WTC11 (cell line): ENCODE measurements at regions not wholly inside any gene's neighbourhood (a gene's known extent, or its start where the extent isn't known, plus 50 kb on each side); places are given as distances from the start of the nearest gene placed in this dataset.
A peak's percentile ranks its signal among the peaks of the same experiment; 100 is the strongest.

Experiments
- ATAC-seq: fragments of 200-7000 bp; cut with Tn5 transposase; 2 replicates; pipeline ENCODE4 v1.10.0; 2021; ENCODE audit warnings: mild to moderate bottlenecking, moderate library complexity
- CTCF ChIA-PET: fragments of 300-600 bp; sonication (Branson Sonifier 250); formaldehyde crosslinking; loops from one replicate; lab custom pipeline; 2021; ENCODE audit warnings: antibody characterized with exemption; lab: Charles Lee
- POLR2A ChIA-PET: fragments of 350-600 bp; sonication (Branson Sonifier 250); formaldehyde crosslinking; loops from one replicate; lab custom pipeline; 2021; ENCODE audit warnings: antibody characterized with exemption; lab: Charles Lee
- DNase-seq: peaks from one replicate; pipeline ENCODE4 v3.0.0; 2021; ENCODE audit warnings: low spot score
- H3K27ac Mint-ChIP-seq: 2 replicates; pipeline ENCODE4 v1.8.0; 2021; ENCODE audit warnings: mixed read lengths
- H3K27me3 Mint-ChIP-seq: 2 replicates; pipeline ENCODE4 v1.8.0; 2021; ENCODE audit warnings: low read depth, mild to moderate bottlenecking, moderate library complexity, mixed read lengths
- H3K36me3 Mint-ChIP-seq: 2 replicates; pipeline ENCODE4 v1.8.0; 2021; ENCODE audit warnings: mixed read lengths
- H3K4me1 Mint-ChIP-seq: 2 replicates; pipeline ENCODE4 v1.8.0; 2022; ENCODE audit warnings: mixed read lengths
- H3K4me3 Mint-ChIP-seq: 2 replicates; pipeline ENCODE4 v1.8.0; 2021; ENCODE audit warnings: mild to moderate bottlenecking, moderate library complexity, mixed read lengths
- H3K9me3 Mint-ChIP-seq: 2 replicates; pipeline ENCODE4 v1.8.0; 2021; ENCODE audit warnings: mixed read lengths
- HMGA2 ChIP-seq: fragments of 250-450 bp; sonication (Bioruptor Pico); IDR thresholded peaks from 2 replicates; pipeline ENCODE4 v1.4.0; 2021; ENCODE audit warnings: mild to moderate bottlenecking, moderate library complexity
- JAZF1 ChIP-seq: fragments of 250-450 bp; sonication (Bioruptor Pico); IDR thresholded peaks from 2 replicates; pipeline ENCODE4 v1.9.0; 2021; ENCODE audit warnings: moderate library complexity, mild to moderate bottlenecking, inconsistent platforms
- KAT7 ChIP-seq: sonication (generic); formaldehyde crosslinking; IDR thresholded peaks from 2 replicates; pipeline ENCODE4 v1.8.1; 2023; ENCODE audit warnings: missing genetic modification reagents, mild to moderate bottlenecking, borderline replicate concordance
- SP1 ChIP-seq: sonication (generic); formaldehyde crosslinking; conservative IDR thresholded peaks from 2 replicates; pipeline ENCODE4 v1.8.1; 2022; ENCODE audit warnings: missing genetic modification reagents
- TEAD1 ChIP-seq: sonication (generic); formaldehyde crosslinking; IDR thresholded peaks from 2 replicates; pipeline ENCODE4 v1.8.0; 2022; ENCODE audit warnings: mild to moderate bottlenecking, missing genetic modification reagents
- TP53 ChIP-seq: sonication (generic); formaldehyde crosslinking; IDR thresholded peaks from 2 replicates; pipeline ENCODE4 v1.8.1; 2023; ENCODE audit warnings: mild to moderate bottlenecking, missing genetic modification reagents
- ZBTB21 ChIP-seq: sonication (generic); formaldehyde crosslinking; IDR thresholded peaks from 2 replicates; pipeline ENCODE4 v1.8.1; 2023; ENCODE audit warnings: mild to moderate bottlenecking, missing genetic modification reagents, borderline replicate concordance
- ZNF232 ChIP-seq: sonication (generic); formaldehyde crosslinking; IDR thresholded peaks from 2 replicates; pipeline ENCODE4 v1.8.0; 2022; ENCODE audit warnings: mild to moderate bottlenecking, missing genetic modification reagents
- TF ChIP-seq, protein P1 (sequence below): fragments of 250-450 bp; sonication (Bioruptor Pico); IDR thresholded peaks from 2 replicates; pipeline ENCODE4 v1.9.0; 2021; ENCODE audit warnings: mild to moderate bottlenecking, borderline replicate concordance
- TF ChIP-seq, protein P2 (sequence below): sonication (generic); formaldehyde crosslinking; IDR thresholded peaks from 2 replicates; pipeline ENCODE4 v1.8.0; 2022; ENCODE audit warnings: mild to moderate bottlenecking, missing genetic modification reagents
- TF ChIP-seq, protein P3 (sequence below): fragments of 250-450 bp; sonication (Bioruptor Pico); IDR thresholded peaks from 2 replicates; pipeline ENCODE4 v1.9.0; 2021; ENCODE audit warnings: mild to moderate bottlenecking
- TF ChIP-seq, protein P4 (sequence below): sonication (generic); formaldehyde crosslinking; IDR thresholded peaks from 2 replicates; pipeline ENCODE4 v1.8.1; 2022; ENCODE audit warnings: missing genetic modification reagents, borderline replicate concordance
- TF ChIP-seq, protein P5 (sequence below): sonication (generic); formaldehyde crosslinking; IDR thresholded peaks from 2 replicates; pipeline ENCODE4 v1.8.1; 2023; ENCODE audit warnings: mild to moderate bottlenecking, moderate library complexity, missing genetic modification reagents
- TF ChIP-seq, protein P6 (sequence below): sonication (generic); formaldehyde crosslinking; IDR thresholded peaks from 2 replicates; pipeline ENCODE4 v1.8.1; 2022; ENCODE audit warnings: mild to moderate bottlenecking, moderate library complexity, missing genetic modification reagents

DNA sequence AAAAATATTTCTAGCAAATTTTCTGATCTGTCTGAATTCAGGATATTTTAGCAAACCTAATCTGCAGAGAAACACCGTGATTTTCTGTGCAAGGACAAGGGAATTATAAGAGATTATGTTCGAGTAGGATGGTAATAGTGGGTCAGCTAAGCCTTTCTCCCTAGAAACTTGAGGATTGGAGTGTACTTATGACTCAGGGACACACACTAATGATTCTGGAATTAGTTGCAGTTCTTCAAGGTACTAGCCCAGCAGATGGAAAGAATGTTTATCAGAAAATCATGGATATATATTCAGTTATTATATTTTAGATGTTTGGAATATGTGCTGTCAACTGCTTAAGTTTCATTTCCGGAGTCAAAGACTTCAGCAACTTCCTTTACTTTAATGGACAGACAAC lies 177.1 kb upstream of the MAP3K7 start:
- Mint-ChIP-seq H3K27me3 (no peaks in the 10 kb centered on the region), H3K4me3 (no peak overlapping the region), H3K4me1 (peaks cover 10% of the 10 kb centered on the region), H3K36me3 (no peaks in the 10 kb centered on the region), H3K27ac (no peak overlapping the region), H3K9me3 (no peaks in the 10 kb centered on the region)
- TF ChIP-seq, protein P1, sequence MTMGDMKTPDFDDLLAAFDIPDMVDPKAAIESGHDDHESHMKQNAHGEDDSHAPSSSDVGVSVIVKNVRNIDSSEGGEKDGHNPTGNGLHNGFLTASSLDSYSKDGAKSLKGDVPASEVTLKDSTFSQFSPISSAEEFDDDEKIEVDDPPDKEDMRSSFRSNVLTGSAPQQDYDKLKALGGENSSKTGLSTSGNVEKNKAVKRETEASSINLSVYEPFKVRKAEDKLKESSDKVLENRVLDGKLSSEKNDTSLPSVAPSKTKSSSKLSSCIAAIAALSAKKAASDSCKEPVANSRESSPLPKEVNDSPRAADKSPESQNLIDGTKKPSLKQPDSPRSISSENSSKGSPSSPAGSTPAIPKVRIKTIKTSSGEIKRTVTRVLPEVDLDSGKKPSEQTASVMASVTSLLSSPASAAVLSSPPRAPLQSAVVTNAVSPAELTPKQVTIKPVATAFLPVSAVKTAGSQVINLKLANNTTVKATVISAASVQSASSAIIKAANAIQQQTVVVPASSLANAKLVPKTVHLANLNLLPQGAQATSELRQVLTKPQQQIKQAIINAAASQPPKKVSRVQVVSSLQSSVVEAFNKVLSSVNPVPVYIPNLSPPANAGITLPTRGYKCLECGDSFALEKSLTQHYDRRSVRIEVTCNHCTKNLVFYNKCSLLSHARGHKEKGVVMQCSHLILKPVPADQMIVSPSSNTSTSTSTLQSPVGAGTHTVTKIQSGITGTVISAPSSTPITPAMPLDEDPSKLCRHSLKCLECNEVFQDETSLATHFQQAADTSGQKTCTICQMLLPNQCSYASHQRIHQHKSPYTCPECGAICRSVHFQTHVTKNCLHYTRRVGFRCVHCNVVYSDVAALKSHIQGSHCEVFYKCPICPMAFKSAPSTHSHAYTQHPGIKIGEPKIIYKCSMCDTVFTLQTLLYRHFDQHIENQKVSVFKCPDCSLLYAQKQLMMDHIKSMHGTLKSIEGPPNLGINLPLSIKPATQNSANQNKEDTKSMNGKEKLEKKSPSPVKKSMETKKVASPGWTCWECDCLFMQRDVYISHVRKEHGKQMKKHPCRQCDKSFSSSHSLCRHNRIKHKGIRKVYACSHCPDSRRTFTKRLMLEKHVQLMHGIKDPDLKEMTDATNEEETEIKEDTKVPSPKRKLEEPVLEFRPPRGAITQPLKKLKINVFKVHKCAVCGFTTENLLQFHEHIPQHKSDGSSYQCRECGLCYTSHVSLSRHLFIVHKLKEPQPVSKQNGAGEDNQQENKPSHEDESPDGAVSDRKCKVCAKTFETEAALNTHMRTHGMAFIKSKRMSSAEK (CRISPR knock-in tag) = no peak
- no peak for TF ChIP-seq JAZF1 (CRISPR knock-in tag)
- TF ChIP-seq, protein P2, sequence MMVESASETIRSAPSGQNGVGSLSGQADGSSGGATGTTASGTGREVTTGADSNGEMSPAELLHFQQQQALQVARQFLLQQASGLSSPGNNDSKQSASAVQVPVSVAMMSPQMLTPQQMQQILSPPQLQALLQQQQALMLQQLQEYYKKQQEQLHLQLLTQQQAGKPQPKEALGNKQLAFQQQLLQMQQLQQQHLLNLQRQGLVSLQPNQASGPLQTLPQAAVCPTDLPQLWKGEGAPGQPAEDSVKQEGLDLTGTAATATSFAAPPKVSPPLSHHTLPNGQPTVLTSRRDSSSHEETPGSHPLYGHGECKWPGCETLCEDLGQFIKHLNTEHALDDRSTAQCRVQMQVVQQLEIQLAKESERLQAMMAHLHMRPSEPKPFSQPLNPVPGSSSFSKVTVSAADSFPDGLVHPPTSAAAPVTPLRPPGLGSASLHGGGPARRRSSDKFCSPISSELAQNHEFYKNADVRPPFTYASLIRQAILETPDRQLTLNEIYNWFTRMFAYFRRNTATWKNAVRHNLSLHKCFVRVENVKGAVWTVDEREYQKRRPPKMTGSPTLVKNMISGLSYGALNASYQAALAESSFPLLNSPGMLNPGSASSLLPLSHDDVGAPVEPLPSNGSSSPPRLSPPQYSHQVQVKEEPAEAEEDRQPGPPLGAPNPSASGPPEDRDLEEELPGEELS (CRISPR knock-in tag) = no peak
- CTCF ChIA-PET = no interaction called here
- ATAC-seq = no peak
- no peak for DNase-seq
- POLR2A ChIA-PET = no interaction called here

DNA sequence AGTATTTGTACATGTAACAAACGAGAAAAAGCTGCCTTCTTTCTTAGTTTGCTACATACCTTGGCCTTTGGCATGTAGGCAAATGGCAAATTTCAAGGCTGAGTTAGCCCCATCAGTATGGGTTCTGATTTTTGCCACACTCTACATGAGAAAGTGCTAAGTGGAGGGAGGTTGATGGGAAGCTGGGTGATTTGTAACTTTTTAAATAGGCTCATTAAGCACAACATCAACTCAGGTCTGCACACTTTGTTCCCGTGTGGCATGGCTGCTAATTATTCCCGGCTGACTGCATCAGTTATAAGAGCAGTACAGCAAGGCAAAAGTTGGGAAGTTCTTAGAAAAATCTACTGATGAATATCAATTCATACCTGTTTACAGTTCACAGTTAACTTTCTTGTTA lies 172.8 kb upstream of the MAP3K7 start:
- no peak for DNase-seq

DNA sequence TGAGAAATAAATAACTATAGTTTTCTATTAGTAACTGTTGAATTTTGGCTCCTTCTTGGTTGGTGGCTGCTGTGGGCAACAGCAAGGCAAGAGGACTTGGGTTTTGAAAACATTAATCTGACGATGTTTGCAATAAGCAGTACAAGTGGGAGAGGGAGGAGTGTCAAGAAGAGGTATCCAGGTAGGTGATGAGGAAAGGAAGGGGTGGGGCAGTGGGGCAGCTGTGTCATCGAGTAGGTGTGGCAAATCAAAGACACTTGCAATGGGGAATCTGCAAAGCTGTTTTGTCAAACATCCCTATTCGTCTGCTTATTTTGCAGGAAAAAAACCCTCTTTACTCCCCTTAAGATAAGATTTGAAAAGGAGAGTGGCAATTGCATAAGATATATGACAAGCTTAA lies 171.9 kb upstream of the MAP3K7 start:
- H3K27me3 Mint-ChIP-seq = no peaks in the 10 kb centered on the region
- peak; percentile 18 for DNase-seq
- no peak overlapping the region for H3K27ac Mint-ChIP-seq
- H3K4me3 Mint-ChIP-seq = no peak overlapping the region
- H3K36me3 Mint-ChIP-seq = no peaks in the 10 kb centered on the region
- POLR2A ChIA-PET = no interaction called here
- peaks cover 18% of the 10 kb centered on the region for H3K4me1 Mint-ChIP-seq
- peak; percentile 85 for ATAC-seq
- CTCF ChIA-PET = no interaction called here
- H3K9me3 Mint-ChIP-seq = no peaks in the 10 kb centered on the region
- TF ChIP-seq SP1 (CRISPR knock-in tag) (no peak), HMGA2 (no peak), JAZF1 (CRISPR knock-in tag) (no peak), TEAD1 (no peak), KAT7 (no peak), ZNF232 (CRISPR knock-in tag) (no peak), ZBTB21 (CRISPR knock-in tag) (no peak)
- TF ChIP-seq, protein P3, sequence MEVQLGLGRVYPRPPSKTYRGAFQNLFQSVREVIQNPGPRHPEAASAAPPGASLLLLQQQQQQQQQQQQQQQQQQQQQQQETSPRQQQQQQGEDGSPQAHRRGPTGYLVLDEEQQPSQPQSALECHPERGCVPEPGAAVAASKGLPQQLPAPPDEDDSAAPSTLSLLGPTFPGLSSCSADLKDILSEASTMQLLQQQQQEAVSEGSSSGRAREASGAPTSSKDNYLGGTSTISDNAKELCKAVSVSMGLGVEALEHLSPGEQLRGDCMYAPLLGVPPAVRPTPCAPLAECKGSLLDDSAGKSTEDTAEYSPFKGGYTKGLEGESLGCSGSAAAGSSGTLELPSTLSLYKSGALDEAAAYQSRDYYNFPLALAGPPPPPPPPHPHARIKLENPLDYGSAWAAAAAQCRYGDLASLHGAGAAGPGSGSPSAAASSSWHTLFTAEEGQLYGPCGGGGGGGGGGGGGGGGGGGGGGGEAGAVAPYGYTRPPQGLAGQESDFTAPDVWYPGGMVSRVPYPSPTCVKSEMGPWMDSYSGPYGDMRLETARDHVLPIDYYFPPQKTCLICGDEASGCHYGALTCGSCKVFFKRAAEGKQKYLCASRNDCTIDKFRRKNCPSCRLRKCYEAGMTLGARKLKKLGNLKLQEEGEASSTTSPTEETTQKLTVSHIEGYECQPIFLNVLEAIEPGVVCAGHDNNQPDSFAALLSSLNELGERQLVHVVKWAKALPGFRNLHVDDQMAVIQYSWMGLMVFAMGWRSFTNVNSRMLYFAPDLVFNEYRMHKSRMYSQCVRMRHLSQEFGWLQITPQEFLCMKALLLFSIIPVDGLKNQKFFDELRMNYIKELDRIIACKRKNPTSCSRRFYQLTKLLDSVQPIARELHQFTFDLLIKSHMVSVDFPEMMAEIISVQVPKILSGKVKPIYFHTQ = no peak

More for the DNA sequence above, 172.8 kb upstream of the MAP3K7 start:
- no peak overlapping the region for H3K27ac Mint-ChIP-seq
- no peaks in the 10 kb centered on the region for H3K27me3 Mint-ChIP-seq
- no peak overlapping the region for H3K4me3 Mint-ChIP-seq
- ChIA-PET POLR2A (no interaction called here), CTCF (no interaction called here)
- no peak for ATAC-seq
- H3K9me3 Mint-ChIP-seq = no peaks in the 10 kb centered on the region
- H3K4me1 Mint-ChIP-seq = peaks cover 18% of the 10 kb centered on the region
- TF ChIP-seq, protein P4, sequence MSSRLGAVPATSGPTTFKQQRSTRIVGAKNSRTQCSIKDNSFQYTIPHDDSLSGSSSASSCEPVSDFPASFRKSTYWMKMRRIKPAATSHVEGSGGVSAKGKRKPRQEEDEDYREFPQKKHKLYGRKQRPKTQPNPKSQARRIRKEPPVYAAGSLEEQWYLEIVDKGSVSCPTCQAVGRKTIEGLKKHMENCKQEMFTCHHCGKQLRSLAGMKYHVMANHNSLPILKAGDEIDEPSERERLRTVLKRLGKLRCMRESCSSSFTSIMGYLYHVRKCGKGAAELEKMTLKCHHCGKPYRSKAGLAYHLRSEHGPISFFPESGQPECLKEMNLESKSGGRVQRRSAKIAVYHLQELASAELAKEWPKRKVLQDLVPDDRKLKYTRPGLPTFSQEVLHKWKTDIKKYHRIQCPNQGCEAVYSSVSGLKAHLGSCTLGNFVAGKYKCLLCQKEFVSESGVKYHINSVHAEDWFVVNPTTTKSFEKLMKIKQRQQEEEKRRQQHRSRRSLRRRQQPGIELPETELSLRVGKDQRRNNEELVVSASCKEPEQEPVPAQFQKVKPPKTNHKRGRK = no peak
- TF ChIP-seq, protein P5, sequence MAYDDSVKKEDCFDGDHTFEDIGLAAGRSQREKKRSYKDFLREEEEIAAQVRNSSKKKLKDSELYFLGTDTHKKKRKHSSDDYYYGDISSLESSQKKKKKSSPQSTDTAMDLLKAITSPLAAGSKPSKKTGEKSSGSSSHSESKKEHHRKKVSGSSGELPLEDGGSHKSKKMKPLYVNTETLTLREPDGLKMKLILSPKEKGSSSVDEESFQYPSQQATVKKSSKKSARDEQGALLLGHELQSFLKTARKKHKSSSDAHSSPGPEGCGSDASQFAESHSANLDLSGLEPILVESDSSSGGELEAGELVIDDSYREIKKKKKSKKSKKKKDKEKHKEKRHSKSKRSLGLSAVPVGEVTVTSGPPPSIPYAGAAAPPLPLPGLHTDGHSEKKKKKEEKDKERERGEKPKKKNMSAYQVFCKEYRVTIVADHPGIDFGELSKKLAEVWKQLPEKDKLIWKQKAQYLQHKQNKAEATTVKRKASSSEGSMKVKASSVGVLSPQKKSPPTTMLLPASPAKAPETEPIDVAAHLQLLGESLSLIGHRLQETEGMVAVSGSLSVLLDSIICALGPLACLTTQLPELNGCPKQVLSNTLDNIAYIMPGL (CRISPR knock-in tag) = no peak
- TF ChIP-seq, protein P6, sequence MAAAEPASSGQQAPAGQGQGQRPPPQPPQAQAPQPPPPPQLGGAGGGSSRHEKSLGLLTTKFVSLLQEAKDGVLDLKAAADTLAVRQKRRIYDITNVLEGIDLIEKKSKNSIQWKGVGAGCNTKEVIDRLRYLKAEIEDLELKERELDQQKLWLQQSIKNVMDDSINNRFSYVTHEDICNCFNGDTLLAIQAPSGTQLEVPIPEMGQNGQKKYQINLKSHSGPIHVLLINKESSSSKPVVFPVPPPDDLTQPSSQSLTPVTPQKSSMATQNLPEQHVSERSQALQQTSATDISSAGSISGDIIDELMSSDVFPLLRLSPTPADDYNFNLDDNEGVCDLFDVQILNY (CRISPR knock-in tag) = no peak
- TF ChIP-seq TP53 (CRISPR knock-in tag) = no peak
- H3K36me3 Mint-ChIP-seq = no peaks in the 10 kb centered on the region
